LNCaP clone FGC (cell line): ENCODE measurements at regions not wholly inside any gene's neighbourhood (a gene's known extent, or its start where the extent isn't known, plus 50 kb on each side); places are given as distances from the start of the nearest gene placed in this dataset.

ENCODE experiments used
- DNase-seq: peaks from one replicate; pipeline ENCODE4 v3.0.0-alpha.2; 2011; ENCODE audit warnings: low read depth
- H3K4me3 ChIP-seq: 2 replicates; pipeline ENCODE4 v1.5.1; 2011; ENCODE audit warnings: mild to moderate bottlenecking, low read depth, low read length, control low read depth
- CTCF ChIP-seq: IDR thresholded peaks from 2 replicates; pipeline ENCODE4 v1.5.1; 2012; ENCODE audit warnings: mild to moderate bottlenecking; ENCODE audit not compliant: control insufficient read depth, insufficient read depth; ENCODE audit errors: extremely low read depth

- H3K4me3 ChIP-seq: no peak overlapping the region
- no peak for TF ChIP-seq CTCF
- peak; percentile 65 for DNase-seq
Measured at GRCh38 chr16:51683882-51684281, 532.8 kb upstream of the SALL1 start.

GRCh38 chr16:51682905-51683304 is 531.8 kb upstream of the SALL1 start:
- no peak overlapping the region for H3K4me3 ChIP-seq
- no peak for TF ChIP-seq CTCF
- DNase-seq: no peak

- H3K4me3 ChIP-seq: no peak overlapping the region
- no peak for DNase-seq
- no peak for TF ChIP-seq CTCF
Measured at GRCh38 chr16:51674615-51675014, 523.5 kb upstream of the SALL1 start.

- no peak for TF ChIP-seq CTCF
- no peak for DNase-seq
- no peak overlapping the region for H3K4me3 ChIP-seq
Measured at GRCh38 chr16:51670527-51670926, 519.5 kb upstream of the SALL1 start.

- DNase-seq: no peak
Measured at GRCh38 chr16:51666821-51667220, 515.8 kb upstream of the SALL1 start.

GRCh38 chr16:51666074-51666473 is 515.0 kb upstream of the SALL1 start:
- TF ChIP-seq CTCF: no peak
- no peak overlapping the region for H3K4me3 ChIP-seq
- DNase-seq: no peak

More at GRCh38 chr16:51666821-51667220, 515.8 kb upstream of the SALL1 start:
- no peak for TF ChIP-seq CTCF
- no peak overlapping the region for H3K4me3 ChIP-seq

GRCh38 chr16:51665436-51665998 is 514.4 kb upstream of the SALL1 start:
- H3K4me3 ChIP-seq: no peak overlapping the region
- no peak for DNase-seq
- no peak for TF ChIP-seq CTCF
